Lower leg skin (tissue), 4 donors: ENCODE measurements at regions not wholly inside any gene's neighbourhood (a gene's known extent, or its start where the extent isn't known, plus 50 kb on each side); places are given as distances from the start of the nearest gene placed in this dataset.
"Not testable (repeated sequence)": the region's sequence is repeated elsewhere in the genome, so short reads cannot be mapped to it uniquely, and the experiment has no call there.

ENCODE experiments used
- DNase-seq, 2 donors: peaks; one replicate each; pipeline ENCODE4 v3.0.0-alpha.2; 2019; ENCODE audit warnings: low spot score in 2 of 2
- H3K4me3 ChIP-seq: fragments of 200-600 bp; sonication (generic); 2 replicates; pipeline ENCODE4 v1.5.1; 2017; ENCODE audit warnings: mild to moderate bottlenecking, low read depth; ENCODE audit not compliant: poor library complexity, severe bottlenecking
- CTCF ChIP-seq, 3 donors: fragments of 450-650 bp; IDR thresholded peaks; one replicate each; pipeline ENCODE4 v1.5.1; 2016; ENCODE audit warnings: antibody characterized with exemption in 3 of 3, mild to moderate bottlenecking in 3 of 3, moderate library complexity in 2 of 3
- POLR2A ChIP-seq, 2 donors: fragments of 450-650 bp; IDR thresholded peaks; one replicate each; pipeline ENCODE4 v1.6.1; 2016 to 2017; ENCODE audit warnings: antibody characterized with exemption in 2 of 2, mild to moderate bottlenecking in 1 of 2, moderate library complexity in 1 of 2
- WGBS, 2 donors: methylation state at CpG; one replicate each; pipeline ENCODE4 v1.1.5; 2018; 5-methylcytosine and 5-hydroxymethylcytosine counted together
- intact Hi-C: fragments of 100-400 bp; cut with DNase I; formaldehyde crosslinking; loops from one replicate; pipeline ENCODE4 v1.15.0; 2023; ENCODE audit warnings: low total_unique reads

DNA sequence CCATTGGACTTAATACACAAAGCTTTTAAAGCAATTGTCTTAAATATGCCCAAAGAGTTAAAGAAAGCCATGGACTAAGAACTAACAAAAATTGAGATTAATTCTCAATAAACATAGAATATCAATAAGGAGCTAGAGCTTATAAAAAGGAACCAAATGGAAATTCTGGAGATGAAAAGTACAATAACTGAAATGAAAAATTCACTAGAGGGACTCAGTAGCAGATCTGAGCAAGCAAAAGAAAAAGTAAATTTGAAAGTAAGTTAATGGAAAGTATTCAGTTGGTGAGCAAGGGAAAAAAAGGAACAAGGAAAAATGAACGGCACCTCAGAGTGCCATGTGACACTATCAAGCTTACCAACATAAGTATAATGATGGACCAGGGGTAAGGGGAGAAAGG, 209.8 kb downstream of the FZD1 start:
- no peak overlapping the region for H3K4me3 ChIP-seq
- no peak for TF ChIP-seq CTCF (IDR thresholded peaks at IDR 0.05)
- no peak for TF ChIP-seq POLR2A (IDR thresholded peaks at IDR 0.05)
- intact Hi-C loops = loop anchor here (5.0 kb wide), 1 partner anchor 43 kb away; no protein-coding TSS in a partner anchor
- no peak for DNase-seq
- WGBS, 2 donors = 91 to 94% methylated on average over 1 of the region's 1 CpG

- 93 to 96% methylated on average over 5 of the region's 5 CpGs for WGBS, 2 donors
- DNase-seq, H3K4me3 ChIP-seq, intact Hi-C loops: not testable (repeated sequence)
Measured at GRCh38 chr7:91480470-91480869, 216.2 kb downstream of the FZD1 start.

- no peak overlapping the region for H3K4me3 ChIP-seq
- no peak for DNase-seq
- intact Hi-C loops = no loop called here
- TF ChIP-seq POLR2A (IDR thresholded peaks at IDR 0.05) = no peak
- no peak for TF ChIP-seq CTCF (IDR thresholded peaks at IDR 0.05)
Measured at GRCh38 chr7:91491868-91492267, 227.6 kb downstream of the FZD1 start.

GRCh38 chr7:91492317-91492716, 228.1 kb downstream of the FZD1 start:
- intact Hi-C loops = no loop called here
- DNase-seq = no peak
- 93 to 94% methylated on average over 2 of the region's 2 CpGs for WGBS, 2 donors
- no peak overlapping the region for H3K4me3 ChIP-seq
- no peak for TF ChIP-seq CTCF (IDR thresholded peaks at IDR 0.05)
- TF ChIP-seq POLR2A (IDR thresholded peaks at IDR 0.05) = no peak

DNA sequence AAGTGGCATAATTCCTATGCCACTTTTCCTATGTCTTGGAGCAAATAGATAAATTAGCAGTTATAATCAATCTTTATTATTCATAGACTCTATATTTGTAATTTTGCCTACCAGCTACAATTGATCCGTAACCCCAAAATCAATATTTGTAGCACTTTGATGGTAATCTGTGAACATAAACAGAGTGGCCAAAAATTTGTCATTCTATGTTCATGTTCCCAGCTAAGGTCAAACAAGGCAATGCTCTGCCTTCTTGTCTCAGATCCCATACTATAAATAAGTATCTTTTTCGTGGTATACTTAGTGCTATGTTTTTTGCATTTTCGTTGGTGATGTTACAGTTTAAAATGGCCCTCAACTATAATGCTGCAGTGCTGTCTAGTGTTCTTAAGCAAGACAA, 228.5 kb downstream of the FZD1 start:
- no peak for TF ChIP-seq CTCF (IDR thresholded peaks at IDR 0.05)
- no peak for TF ChIP-seq POLR2A (IDR thresholded peaks at IDR 0.05)
- 84 to 85% methylated on average over 3 of the region's 3 CpGs for WGBS, 2 donors
- intact Hi-C loops = no loop called here
- H3K4me3 ChIP-seq = no peak overlapping the region
- no peak for DNase-seq

GRCh38 chr7:91494450-91494849, 230.2 kb downstream of the FZD1 start:
- intact Hi-C loops = no loop called here
- 79 to 86% methylated on average over 1 of the region's 1 CpG for WGBS, 2 donors
- no peak for DNase-seq
- no peak overlapping the region for H3K4me3 ChIP-seq
- no peak for TF ChIP-seq CTCF (IDR thresholded peaks at IDR 0.05)
- TF ChIP-seq POLR2A (IDR thresholded peaks at IDR 0.05) = no peak
